Activated CD8-positive, alpha-beta memory T cell treated with anti-CD3 and anti-CD28 coated beads, Interleukin-2, amount 50 U/mL, for 48 hours (primary cell): ENCODE measurements at regions not wholly inside any gene's neighbourhood (a gene's known extent, or its start where the extent isn't known, plus 50 kb on each side); places are given as distances from the start of the nearest gene placed in this dataset.
"Not testable (repeated sequence)": the region's sequence is repeated elsewhere in the genome, so short reads cannot be mapped to it uniquely, and the experiment has no call there.

Experiments
- DNase-seq: peaks from one replicate; pipeline ENCODE4 v3.0.0-alpha.2; 2020

DNA sequence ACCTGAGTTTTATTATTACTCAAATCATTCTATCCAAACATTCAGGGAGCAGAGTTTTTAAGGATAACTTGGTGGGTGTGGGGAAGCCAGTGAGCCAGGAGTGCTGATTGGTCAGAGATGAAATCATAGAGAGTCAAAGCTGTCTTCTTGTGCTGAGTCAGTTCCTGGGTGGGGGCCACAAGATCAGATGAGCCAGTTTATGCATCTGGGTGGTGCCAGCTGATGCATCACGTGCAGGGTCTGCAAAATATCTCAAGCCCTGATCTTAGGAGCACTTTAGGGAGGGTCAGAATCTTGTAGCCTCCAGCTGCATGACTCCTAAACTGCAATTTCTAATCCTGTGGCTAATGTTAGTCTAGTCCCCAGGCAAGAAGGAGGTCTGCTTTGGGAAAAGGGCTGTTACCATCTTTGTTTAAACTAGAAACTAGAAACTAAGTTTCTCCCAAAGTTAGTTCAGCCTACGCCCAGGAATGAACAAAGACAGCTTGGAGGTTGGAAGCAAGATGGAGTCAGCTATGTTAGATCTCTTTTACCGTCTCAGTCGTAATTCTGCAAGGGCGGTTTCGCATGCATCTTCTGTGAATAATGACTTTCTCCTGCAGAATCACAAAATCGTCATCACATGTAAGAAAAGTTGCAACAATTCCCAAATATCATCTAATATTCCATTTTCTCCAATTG is 97.5 kb downstream of the ZNF664 start:
- not testable (repeated sequence) for DNase-seq

DNA sequence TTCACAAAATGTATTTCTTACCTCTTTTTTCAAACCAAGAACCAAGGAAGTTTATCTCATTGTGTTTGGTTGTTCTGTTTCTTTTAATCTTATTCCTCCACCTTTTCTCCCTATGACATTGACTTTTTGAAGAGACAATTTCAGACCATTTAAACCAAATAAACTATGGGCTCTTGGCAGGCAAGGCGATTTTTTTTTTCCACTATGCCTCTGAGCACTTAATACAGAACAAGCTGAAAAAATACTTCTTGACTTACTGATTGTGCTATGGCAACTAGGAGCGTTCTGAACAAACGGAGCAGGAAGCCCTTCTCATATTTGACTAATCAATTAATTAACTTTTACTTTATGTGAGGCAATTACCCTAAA is 98.0 kb downstream of the ZNF664 start:
- no peak for DNase-seq

DNA sequence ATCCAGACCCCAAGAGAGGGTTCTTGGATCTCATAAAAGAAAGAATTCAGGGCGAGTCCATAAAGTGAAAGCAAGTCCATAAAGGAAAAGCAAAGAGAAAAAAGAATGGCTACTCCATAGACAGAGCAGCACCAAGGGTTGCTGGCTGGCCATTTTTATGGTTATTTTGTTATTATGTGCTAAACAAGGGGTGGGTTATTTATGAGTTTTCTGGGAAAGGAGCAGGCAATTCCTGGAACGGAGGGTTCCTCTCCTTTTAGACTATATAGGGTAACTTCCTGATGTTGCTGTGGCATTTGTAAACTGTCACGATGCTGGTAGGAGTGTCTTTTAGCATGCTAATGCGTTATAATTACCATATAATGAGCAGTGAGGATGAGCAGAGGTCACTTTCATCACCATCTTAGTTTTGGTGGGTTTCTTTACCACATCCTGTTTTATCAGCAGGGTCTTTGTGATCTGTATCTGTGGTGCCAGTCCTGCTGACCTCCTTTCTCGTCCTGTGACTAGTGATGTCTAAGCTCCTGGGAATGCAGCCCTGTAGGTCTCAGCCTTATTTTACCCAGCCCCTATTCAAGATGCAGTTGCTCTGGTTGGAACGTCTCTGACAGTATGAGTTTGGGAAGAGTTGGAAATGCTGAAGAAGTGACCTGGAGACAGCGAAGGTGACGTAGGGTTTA is 100.5 kb downstream of the ZNF664 start:
- no peak for DNase-seq

GRCh38 chr12:124075841-124076240 is 102.8 kb downstream of the ZNF664 start:
- DNase-seq = no peak

GRCh38 chr12:124077701-124078100 is 104.7 kb downstream of the ZNF664 start:
- no peak for DNase-seq

- no peak for DNase-seq
Observed at GRCh38 chr12:124078800-124079199, 105.8 kb downstream of the ZNF664 start.

GRCh38 chr12:124080649-124081048 is 107.6 kb downstream of the ZNF664 start:
- DNase-seq = no peak

DNA sequence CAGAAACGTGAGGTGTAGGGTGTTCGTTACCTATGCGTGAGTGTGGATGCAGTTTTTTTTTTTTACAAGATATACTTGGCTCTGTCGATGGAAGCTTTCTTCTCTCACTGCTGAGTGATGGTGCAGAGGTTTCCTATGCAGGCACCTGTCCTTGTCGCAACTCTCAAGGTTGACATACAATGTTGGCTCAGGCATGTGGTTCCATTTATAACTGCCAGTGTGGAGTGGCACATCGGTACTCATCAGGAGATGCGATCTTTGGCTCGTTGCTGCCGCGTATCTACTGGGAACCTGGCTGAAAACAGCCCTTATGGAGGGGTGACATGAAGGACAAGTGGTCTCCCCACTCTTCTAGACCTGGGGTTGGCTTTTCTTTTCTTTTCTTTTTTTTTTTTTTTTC is 109.0 kb downstream of the ZNF664 start:
- DNase-seq = no peak

GRCh38 chr12:124082687-124083086 is 109.7 kb downstream of the ZNF664 start:
- no peak for DNase-seq

- no peak for DNase-seq
Observed at GRCh38 chr12:124083708-124084107, 110.7 kb downstream of the ZNF664 start.

- DNase-seq = no peak
Observed at GRCh38 chr12:124085419-124086296, 112.6 kb downstream of the ZNF664 start.

DNA sequence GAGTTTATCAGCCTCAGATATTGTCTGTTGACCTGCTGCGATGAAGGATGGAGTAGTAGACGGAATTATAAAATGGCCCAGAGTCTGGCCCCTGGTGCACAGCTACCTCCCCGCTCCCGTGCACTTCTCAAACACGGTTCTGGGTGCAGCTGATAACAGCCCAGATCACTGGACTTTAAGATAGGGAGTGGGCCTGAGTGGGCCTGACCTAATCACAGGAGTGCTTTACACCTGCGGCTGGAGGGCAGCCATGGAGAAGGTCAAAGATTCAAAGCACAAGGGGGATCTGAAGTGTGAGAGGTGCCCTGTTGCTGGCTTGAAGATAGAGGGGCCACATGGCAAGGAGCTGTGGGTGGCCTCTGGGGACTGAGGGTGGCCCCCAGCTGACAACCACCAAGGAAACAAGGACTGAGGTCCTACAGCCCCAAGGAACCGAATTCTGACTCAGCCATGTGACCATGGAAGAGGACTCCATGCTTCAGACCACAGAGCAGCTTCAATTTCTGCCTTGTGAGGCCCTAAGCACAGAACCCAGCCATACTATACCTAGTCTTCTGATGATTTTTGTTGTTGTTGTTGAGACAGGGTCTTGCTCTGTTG is 113.4 kb downstream of the ZNF664 start:
- no peak for DNase-seq

GRCh38 chr12:124087266-124088051 is 114.4 kb downstream of the ZNF664 start:
- no peak for DNase-seq

GRCh38 chr12:124088217-124088907 is 115.3 kb downstream of the ZNF664 start:
- DNase-seq = no peak

- DNase-seq = not testable (repeated sequence)
Observed at GRCh38 chr12:124089181-124089914, 116.3 kb downstream of the ZNF664 start.

DNA sequence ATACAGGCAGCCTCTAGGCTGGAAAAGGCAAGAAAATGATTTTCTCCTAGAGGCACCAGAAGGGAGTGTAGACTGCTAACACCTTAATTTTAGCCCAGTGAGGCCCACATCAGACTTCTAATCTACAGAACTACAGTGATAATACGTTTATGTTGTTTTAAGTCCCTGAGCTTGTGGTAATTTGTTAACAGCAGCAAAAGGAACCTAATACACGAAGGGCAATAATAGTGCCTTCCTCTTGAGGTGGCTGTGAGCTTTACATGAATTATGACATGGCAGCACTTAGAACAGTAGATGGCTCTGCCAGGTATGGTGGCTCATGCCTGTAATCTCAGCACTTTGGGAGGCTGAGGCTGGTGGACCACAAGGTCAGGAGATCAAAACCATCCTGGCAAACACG is 118.8 kb downstream of the ZNF664 start:
- DNase-seq = no peak

GRCh38 chr12:124092532-124092931 is 119.5 kb downstream of the ZNF664 start:
- not testable (repeated sequence) for DNase-seq

- DNase-seq = no peak
Observed at GRCh38 chr12:124093297-124093696, 120.3 kb downstream of the ZNF664 start.

DNA sequence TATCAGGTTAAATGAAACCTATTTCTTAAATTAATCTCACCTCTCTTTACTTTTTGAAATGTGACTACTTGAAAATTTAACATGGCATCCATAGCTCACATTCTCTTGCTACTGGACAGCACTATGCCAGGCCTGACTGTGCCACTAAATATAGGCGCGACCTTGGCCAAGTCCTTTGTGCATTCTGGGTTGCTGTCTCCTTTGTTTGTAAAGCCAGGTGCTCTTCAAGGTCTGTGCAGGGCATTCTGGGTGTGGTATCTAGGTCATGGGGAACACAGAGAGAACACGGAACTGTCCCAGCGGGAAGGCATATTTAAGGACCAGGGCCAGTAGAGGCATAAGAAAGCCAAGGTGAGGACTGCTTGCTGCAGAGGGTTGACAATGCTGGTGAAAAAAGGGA is 121.2 kb downstream of the ZNF664 start:
- DNase-seq = no peak

- no peak for DNase-seq
Observed at GRCh38 chr12:124094733-124095132, 121.7 kb downstream of the ZNF664 start.

DNA sequence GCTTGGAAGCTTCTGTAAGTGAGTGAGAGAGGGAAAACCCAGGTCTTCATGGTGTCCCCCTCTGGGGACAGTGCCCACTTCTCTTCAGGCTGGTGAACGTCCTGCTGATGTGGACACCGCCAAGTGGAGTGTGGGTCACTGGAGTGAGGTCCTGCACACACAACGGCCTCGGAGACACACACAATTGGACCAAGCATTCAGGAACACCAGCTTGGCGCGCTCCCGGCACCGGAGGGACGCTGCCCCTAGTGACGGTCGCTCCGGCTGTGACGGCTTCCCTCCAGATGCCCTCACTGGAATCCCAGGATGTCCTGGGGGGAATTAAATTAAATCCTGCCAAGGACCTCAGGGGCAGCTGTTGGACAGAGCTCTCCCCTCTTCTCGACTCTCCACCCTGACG is 123.1 kb downstream of the ZNF664 start:
- DNase-seq = no peak
